NCI-H2227 (cell line): ENCODE measurements at regions not wholly inside any gene's neighbourhood (a gene's known extent, or its start where the extent isn't known, plus 50 kb on each side); places are given as distances from the start of the nearest gene placed in this dataset.
"Not testable (repeated sequence)": the region's sequence is repeated elsewhere in the genome, so short reads cannot be mapped to it uniquely, and the experiment has no call there.

Source experiments
- DNase-seq: peaks from one replicate; lab custom pipeline; 2025; ENCODE audit not compliant: unreplicated experiment; lab: John Stamatoyannopoulos, UW

- DNase-seq: no peak
Measured at GRCh38 chr10:57961487-57961886, 306.2 kb downstream of the IPMK start.

- no peak for DNase-seq
Measured at GRCh38 chr10:57960406-57960805, 307.3 kb downstream of the IPMK start.

GRCh38 chr10:57959318-57960006, 308.2 kb downstream of the IPMK start:
- DNase-seq: no peak

GRCh38 chr10:57955076-57955475, 312.6 kb downstream of the IPMK start:
- no peak for DNase-seq

- DNase-seq: no peak
Measured at GRCh38 chr10:57952741-57953140, 315.0 kb downstream of the IPMK start.

- DNase-seq: no peak
Measured at GRCh38 chr10:57950442-57950974, 317.2 kb downstream of the IPMK start.

GRCh38 chr10:57948796-57949195, 318.9 kb downstream of the IPMK start:
- DNase-seq: no peak

- DNase-seq: no peak
Measured at GRCh38 chr10:57946833-57947232, 320.9 kb downstream of the IPMK start.

GRCh38 chr10:57943701-57944100, 324.0 kb downstream of the IPMK start:
- no peak for DNase-seq

- DNase-seq: no peak
Measured at GRCh38 chr10:57925045-57925444, 342.6 kb downstream of the IPMK start.

- DNase-seq: no peak
Measured at GRCh38 chr10:57921140-57921539, 346.6 kb downstream of the IPMK start.

GRCh38 chr10:57919864-57920263, 347.8 kb downstream of the IPMK start:
- no peak for DNase-seq

GRCh38 chr10:57917019-57917418, 350.7 kb downstream of the IPMK start:
- DNase-seq: no peak

- no peak for DNase-seq
Measured at GRCh38 chr10:57905861-57906260, 361.8 kb downstream of the IPMK start.

- DNase-seq: no peak
Measured at GRCh38 chr10:57905010-57905409, 362.7 kb downstream of the IPMK start.

- no peak for DNase-seq
Measured at GRCh38 chr10:57898231-57898630, 369.5 kb downstream of the IPMK start.

GRCh38 chr10:57897611-57898010, 370.1 kb downstream of the IPMK start:
- DNase-seq: no peak

- no peak for DNase-seq
Measured at GRCh38 chr10:57894361-57894760, 373.3 kb downstream of the IPMK start.

- no peak for DNase-seq
Measured at GRCh38 chr10:57891201-57892006, 376.3 kb downstream of the IPMK start.

- no peak for DNase-seq
Measured at GRCh38 chr10:57890691-57891090, 377.0 kb downstream of the IPMK start.

- not testable (repeated sequence) for DNase-seq
Measured at GRCh38 chr10:57885618-57885968, 382.1 kb downstream of the IPMK start.

- no peak for DNase-seq
Measured at GRCh38 chr10:57884965-57885617, 382.6 kb downstream of the IPMK start.
